ENCODE measurements at regions not wholly inside any gene's neighbourhood (a gene's known extent, or its start where the extent isn't known, plus 50 kb on each side); places are given as distances from the start of the nearest gene placed in this dataset.

GRCh38 chr4:18422685-18423084 lies 401.1 kb upstream of the LCORL start:
- no peaks in the 10 kb centered on the region for H3K27me3 ChIP-seq (replicated peaks in 1 of 2; ENCODE audit: control insufficient read depth in 2 of 2, insufficient read depth in 2 of 2, low read length in 1 of 2)
- ATAC-seq, result no peak
- POLR2A ChIA-PET, result no interaction called here
- no peaks in the 10 kb centered on the region for H3K9me3 ChIP-seq (replicated peaks; ENCODE audit: control insufficient read depth, insufficient read depth, low read length)
- no peak overlapping the region for H3K27ac ChIP-seq (ENCODE audit: control insufficient read depth, insufficient read depth)
- no peak overlapping the region for H3K4me3 ChIP-seq
- SMC1A ChIA-PET (ENCODE audit: uncharacterized antibody, unreplicated experiment), result interaction anchor here (0.6 kb wide), 1 partner anchor 250 kb away, joined by 3 read pairs; no protein-coding TSS in a partner anchor
- H3K9ac ChIP-seq (ENCODE audit: control insufficient read depth, insufficient read depth, low read length), result no peak overlapping the region
- DNase-seq (ENCODE audit: low read depth, low spot score), result no peak
- intact Hi-C loops (cut with micrococcal nuclease; ENCODE audit: unreplicated experiment), result no loop called here
- FAIRE-seq, result no peak
- no peak overlapping the region for H3K4me2 ChIP-seq (ENCODE audit: control insufficient read depth, insufficient read depth)
- BruUV-seq (replicated peaks), result no TSS peak
- no peaks in the 10 kb centered on the region for H3K4me1 ChIP-seq (ENCODE audit: control insufficient read depth, insufficient read depth, low read length)
- H3K36me3 ChIP-seq (ENCODE audit: control insufficient read depth in 2 of 2, insufficient read depth in 2 of 2, low read length in 1 of 2), result no peaks in the 10 kb centered on the region
- in situ Hi-C loops (cut with MboI), result no loop called here
- RAD21 ChIA-PET (ENCODE audit: unreplicated experiment), result no interaction called here
- 19% methylated on average over 4 of the region's 4 CpGs for WGBS (ENCODE audit: insufficient coverage, insufficient replicate concordance, low lambda C conversion rate, missing lambda C conversion rate)
- no peaks in the 10 kb centered on the region for H4K20me1 ChIP-seq (ENCODE audit: control insufficient read depth, insufficient read depth)
- no peaks in the 10 kb centered on the region for H3K79me2 ChIP-seq (ENCODE audit: control insufficient read depth, insufficient read depth, low read length)
- CTCF ChIA-PET, result no interaction called here
- no peak overlapping the region for H2AFZ ChIP-seq (ENCODE audit: control insufficient read depth, low read depth, low read length)
- no peak for TF ChIP-seq YBX1 (IDR thresholded peaks at IDR 0.05)
- TF ChIP-seq RELB (IDR thresholded peaks at IDR 0.05; ENCODE audit: low read depth), result no peak
- TF ChIP-seq PML (IDR thresholded peaks at IDR 0.05; ENCODE audit: low read length), result no peak
- TF ChIP-seq POU2F2 (IDR thresholded peaks at IDR 0.05; ENCODE audit: borderline replicate concordance, low read depth, low read length), result no peak
- no peak for TF ChIP-seq USF2 (IDR thresholded peaks at IDR 0.05; ENCODE audit: borderline replicate concordance, low read depth, low read length)
- no peak for TF ChIP-seq SKIL (IDR thresholded peaks at IDR 0.05; ENCODE audit: low read depth, poor library complexity, severe bottlenecking)
- no peak for TF ChIP-seq SIX5 (IDR thresholded peaks at IDR 0.05; ENCODE audit: low read depth, low read length, severe bottlenecking)
- TF ChIP-seq KDM1A (IDR thresholded peaks at IDR 0.05; ENCODE audit: borderline replicate concordance), result no peak
- no peak for TF ChIP-seq ATF7 (IDR thresholded peaks at IDR 0.05; ENCODE audit: low read depth)
- no peak for TF ChIP-seq GATAD2B (conservative IDR thresholded peaks at IDR 0.05; ENCODE audit: low read depth)
- TF ChIP-seq NKRF (conservative IDR thresholded peaks at IDR 0.05), result no peak
- TF ChIP-seq BCLAF1 (IDR thresholded peaks at IDR 0.05), result no peak
- TF ChIP-seq RBBP5 (conservative IDR thresholded peaks at IDR 0.05), result no peak
- no peak for TF ChIP-seq IKZF1 (conservative IDR thresholded peaks at IDR 0.05)

Data from GM12878 (cell line).